Stimulated activated memory B cell treated with anti-CD40 and anti-IgM and Interleukin-4, amounts not matched to agents 10 μg/mL and 1 μg/mL and 100 μg/mL, for 72 hours (primary cell): ENCODE measurements at regions not wholly inside any gene's neighbourhood (a gene's known extent, or its start where the extent isn't known, plus 50 kb on each side); places are given as distances from the start of the nearest gene placed in this dataset.

Source experiments
- ATAC-seq: fragments of 150-1000 bp; cut with Tn5 transposase; 2 replicates; pipeline ENCODE4 v1.10.0; 2021
- H3K27ac Mint-ChIP-seq: one replicate; pipeline ENCODE4 v1.8.0; 2022; ENCODE audit warnings: mild to moderate bottlenecking, mixed read lengths
- H3K27me3 Mint-ChIP-seq: one replicate; pipeline ENCODE4 v1.8.0; 2022; ENCODE audit warnings: mixed read lengths
- H3K36me3 Mint-ChIP-seq: one replicate; pipeline ENCODE4 v1.8.0; 2022; ENCODE audit warnings: mixed read lengths
- H3K4me1 Mint-ChIP-seq: one replicate; pipeline ENCODE4 v1.8.0; 2022; ENCODE audit warnings: mixed read lengths
- H3K4me3 Mint-ChIP-seq: one replicate; pipeline ENCODE4 v1.8.0; 2022; ENCODE audit warnings: mild to moderate bottlenecking, moderate library complexity, mixed read lengths
- H3K9me3 Mint-ChIP-seq: one replicate; pipeline ENCODE4 v1.8.0; 2022; ENCODE audit warnings: mixed read lengths

- H3K9me3 Mint-ChIP-seq, result peaks cover 7% of the 10 kb centered on the region
- H3K27ac Mint-ChIP-seq, result no peak overlapping the region
- peaks cover 15% of the 10 kb centered on the region for H3K27me3 Mint-ChIP-seq
- H3K36me3 Mint-ChIP-seq, result no peaks in the 10 kb centered on the region
- H3K4me1 Mint-ChIP-seq, result no peaks in the 10 kb centered on the region
- no peak for ATAC-seq
- no peak overlapping the region for H3K4me3 Mint-ChIP-seq
Measured at GRCh38 chr5:3201121-3201520, 394.5 kb upstream of the IRX1 start.

- Mint-ChIP-seq H3K4me3 (no peak overlapping the region), H3K9me3 (peaks cover 5% of the 10 kb centered on the region), H3K27me3 (peaks cover 15% of the 10 kb centered on the region), H3K36me3 (no peaks in the 10 kb centered on the region), H3K4me1 (no peaks in the 10 kb centered on the region), H3K27ac (no peak overlapping the region)
- no peak for ATAC-seq
Measured at GRCh38 chr5:3199962-3200755, 395.5 kb upstream of the IRX1 start.

- ATAC-seq, result no peak
- H3K9me3 Mint-ChIP-seq, result peaks cover 5% of the 10 kb centered on the region
- H3K4me1 Mint-ChIP-seq, result no peaks in the 10 kb centered on the region
- H3K27me3 Mint-ChIP-seq, result peaks cover 15% of the 10 kb centered on the region
- H3K36me3 Mint-ChIP-seq, result no peaks in the 10 kb centered on the region
- no peak overlapping the region for H3K27ac Mint-ChIP-seq
- H3K4me3 Mint-ChIP-seq, result no peak overlapping the region
Measured at GRCh38 chr5:3198074-3198449, 397.6 kb upstream of the IRX1 start.

- Mint-ChIP-seq H3K4me1 (no peaks in the 10 kb centered on the region), H3K9me3 (peaks cover 2% of the 10 kb centered on the region), H3K27me3 (peaks cover 15% of the 10 kb centered on the region), H3K4me3 (no peak overlapping the region), H3K36me3 (no peaks in the 10 kb centered on the region), H3K27ac (no peak overlapping the region)
- ATAC-seq, result no peak
Measured at GRCh38 chr5:3197304-3198073, 398.1 kb upstream of the IRX1 start.

GRCh38 chr5:3195994-3196393, 399.6 kb upstream of the IRX1 start:
- Mint-ChIP-seq H3K27me3 (peaks cover 15% of the 10 kb centered on the region), H3K9me3 (no peaks in the 10 kb centered on the region)

GRCh38 chr5:3194684-3195083, 400.9 kb upstream of the IRX1 start:
- no peak for ATAC-seq
- Mint-ChIP-seq H3K27ac (no peak overlapping the region), H3K36me3 (no peaks in the 10 kb centered on the region), H3K9me3 (no peaks in the 10 kb centered on the region), H3K27me3 (peaks cover 4% of the 10 kb centered on the region), H3K4me3 (no peak overlapping the region), H3K4me1 (no peaks in the 10 kb centered on the region)

More at GRCh38 chr5:3195994-3196393, 399.6 kb upstream of the IRX1 start:
- ATAC-seq, result no peak
- no peaks in the 10 kb centered on the region for H3K4me1 Mint-ChIP-seq
- H3K4me3 Mint-ChIP-seq, result no peak overlapping the region
- H3K36me3 Mint-ChIP-seq, result no peaks in the 10 kb centered on the region
- H3K27ac Mint-ChIP-seq, result no peak overlapping the region

GRCh38 chr5:3194271-3194670, 401.4 kb upstream of the IRX1 start:
- H3K9me3 Mint-ChIP-seq, result no peaks in the 10 kb centered on the region
- no peaks in the 10 kb centered on the region for H3K4me1 Mint-ChIP-seq
- peaks cover under 1% of the 10 kb centered on the region for H3K27me3 Mint-ChIP-seq
- ATAC-seq, result peak; percentile 57
- no peak overlapping the region for H3K27ac Mint-ChIP-seq
- no peak overlapping the region for H3K4me3 Mint-ChIP-seq
- no peaks in the 10 kb centered on the region for H3K36me3 Mint-ChIP-seq

- Mint-ChIP-seq H3K9me3 (no peaks in the 10 kb centered on the region), H3K4me3 (no peak overlapping the region), H3K27ac (no peak overlapping the region), H3K36me3 (no peaks in the 10 kb centered on the region), H3K4me1 (no peaks in the 10 kb centered on the region), H3K27me3 (no peaks in the 10 kb centered on the region)
- ATAC-seq, result no peak
Measured at GRCh38 chr5:3191585-3191984, 404.0 kb upstream of the IRX1 start.

GRCh38 chr5:3190930-3191329, 404.7 kb upstream of the IRX1 start:
- Mint-ChIP-seq H3K27me3 (no peaks in the 10 kb centered on the region), H3K9me3 (no peaks in the 10 kb centered on the region), H3K27ac (no peak overlapping the region), H3K4me3 (no peak overlapping the region), H3K4me1 (no peaks in the 10 kb centered on the region), H3K36me3 (no peaks in the 10 kb centered on the region)
- no peak for ATAC-seq

GRCh38 chr5:3190433-3190832, 405.2 kb upstream of the IRX1 start:
- no peak overlapping the region for H3K4me3 Mint-ChIP-seq
- no peaks in the 10 kb centered on the region for H3K9me3 Mint-ChIP-seq
- H3K4me1 Mint-ChIP-seq, result no peaks in the 10 kb centered on the region
- ATAC-seq, result no peak
- H3K36me3 Mint-ChIP-seq, result no peaks in the 10 kb centered on the region
- no peak overlapping the region for H3K27ac Mint-ChIP-seq
- H3K27me3 Mint-ChIP-seq, result no peaks in the 10 kb centered on the region

- no peak for ATAC-seq
- Mint-ChIP-seq H3K4me1 (no peaks in the 10 kb centered on the region), H3K27me3 (no peaks in the 10 kb centered on the region), H3K27ac (no peak overlapping the region), H3K4me3 (no peak overlapping the region), H3K36me3 (no peaks in the 10 kb centered on the region), H3K9me3 (no peaks in the 10 kb centered on the region)
Measured at GRCh38 chr5:3187771-3188425, 407.7 kb upstream of the IRX1 start.

- Mint-ChIP-seq H3K4me3 (no peak overlapping the region), H3K4me1 (no peaks in the 10 kb centered on the region), H3K27ac (no peak overlapping the region), H3K27me3 (no peaks in the 10 kb centered on the region), H3K36me3 (no peaks in the 10 kb centered on the region), H3K9me3 (no peaks in the 10 kb centered on the region)
- no peak for ATAC-seq
Measured at GRCh38 chr5:3186736-3187405, 408.8 kb upstream of the IRX1 start.

- Mint-ChIP-seq H3K9me3 (no peaks in the 10 kb centered on the region), H3K27me3 (no peaks in the 10 kb centered on the region)
Measured at GRCh38 chr5:3186156-3186555, 409.5 kb upstream of the IRX1 start.

GRCh38 chr5:3185488-3185887, 410.1 kb upstream of the IRX1 start:
- H3K27me3 Mint-ChIP-seq, result no peaks in the 10 kb centered on the region
- H3K4me3 Mint-ChIP-seq, result no peak overlapping the region
- ATAC-seq, result no peak
- no peaks in the 10 kb centered on the region for H3K4me1 Mint-ChIP-seq
- no peaks in the 10 kb centered on the region for H3K36me3 Mint-ChIP-seq
- H3K9me3 Mint-ChIP-seq, result no peaks in the 10 kb centered on the region
- no peak overlapping the region for H3K27ac Mint-ChIP-seq

More at GRCh38 chr5:3186156-3186555, 409.5 kb upstream of the IRX1 start:
- no peak for ATAC-seq
- Mint-ChIP-seq H3K27ac (no peak overlapping the region), H3K36me3 (no peaks in the 10 kb centered on the region), H3K4me1 (no peaks in the 10 kb centered on the region), H3K4me3 (no peak overlapping the region)
